ENCODE measurements at regions not wholly inside any gene's neighbourhood (a gene's known extent, or its start where the extent isn't known, plus 50 kb on each side); places are given as distances from the start of the nearest gene placed in this dataset.

GRCh38 chr12:97790281-97790680 lies 327.7 kb downstream of the RMST start:
- no peak for TF ChIP-seq CTCF (IDR thresholded peaks at IDR 0.05; ENCODE audit: low read depth, low read length)
- no peak for TF ChIP-seq EZH2phosphoT487 (IDR thresholded peaks at IDR 0.05; ENCODE audit: low read depth)

All from OCI-LY3 (cell line).